NOMO-1 (cell line): ENCODE measurements at regions not wholly inside any gene's neighbourhood (a gene's known extent, or its start where the extent isn't known, plus 50 kb on each side); places are given as distances from the start of the nearest gene placed in this dataset.

ENCODE experiments used
- DNase-seq, 2 experiments: peaks; one replicate each; lab custom pipeline; 2025; ENCODE audit not compliant: unreplicated experiment in 2 of 2; lab: John Stamatoyannopoulos, UW

DNA sequence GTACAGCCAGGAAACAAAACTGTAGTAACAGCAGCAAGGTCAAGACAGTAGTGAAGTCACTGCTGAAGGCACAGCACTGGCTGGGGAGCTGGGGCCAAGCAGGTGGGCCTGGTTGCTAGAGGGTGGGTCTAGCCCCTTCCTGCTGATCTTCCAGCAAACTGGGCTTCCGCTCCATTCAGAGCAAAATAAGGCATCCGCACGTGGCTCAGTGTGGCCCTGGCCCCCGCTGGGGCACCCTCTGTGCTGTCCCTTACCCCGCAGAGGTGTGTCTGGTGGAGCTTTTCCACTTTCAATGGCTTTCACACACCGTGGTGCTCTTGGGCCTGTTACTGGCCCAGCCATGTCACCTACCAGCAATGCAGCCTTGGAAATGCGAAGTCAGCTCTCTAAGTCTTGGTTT, 162.4 kb upstream of the B3GAT1 start:
- no peak for DNase-seq

DNA sequence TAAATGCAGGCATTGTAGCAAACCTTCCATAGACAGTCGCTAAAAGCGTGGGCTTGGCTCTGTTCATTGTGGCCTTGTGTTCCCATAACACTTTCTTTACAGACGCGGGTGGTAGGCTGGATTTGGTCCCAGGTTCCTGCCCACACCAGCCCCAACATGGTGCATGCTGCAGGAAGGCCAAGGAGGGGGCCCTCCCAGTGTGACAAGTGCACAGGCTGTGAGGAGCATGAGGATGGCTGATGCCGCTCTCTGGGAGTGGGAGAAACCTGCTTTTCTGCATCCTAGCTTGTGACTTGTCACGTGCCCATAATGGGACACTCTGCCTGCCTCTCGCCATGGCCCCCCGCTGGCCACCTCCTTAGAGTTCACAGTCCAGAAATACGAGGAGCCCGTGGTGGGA, 161.8 kb upstream of the B3GAT1 start:
- DNase-seq, result no peak

DNA sequence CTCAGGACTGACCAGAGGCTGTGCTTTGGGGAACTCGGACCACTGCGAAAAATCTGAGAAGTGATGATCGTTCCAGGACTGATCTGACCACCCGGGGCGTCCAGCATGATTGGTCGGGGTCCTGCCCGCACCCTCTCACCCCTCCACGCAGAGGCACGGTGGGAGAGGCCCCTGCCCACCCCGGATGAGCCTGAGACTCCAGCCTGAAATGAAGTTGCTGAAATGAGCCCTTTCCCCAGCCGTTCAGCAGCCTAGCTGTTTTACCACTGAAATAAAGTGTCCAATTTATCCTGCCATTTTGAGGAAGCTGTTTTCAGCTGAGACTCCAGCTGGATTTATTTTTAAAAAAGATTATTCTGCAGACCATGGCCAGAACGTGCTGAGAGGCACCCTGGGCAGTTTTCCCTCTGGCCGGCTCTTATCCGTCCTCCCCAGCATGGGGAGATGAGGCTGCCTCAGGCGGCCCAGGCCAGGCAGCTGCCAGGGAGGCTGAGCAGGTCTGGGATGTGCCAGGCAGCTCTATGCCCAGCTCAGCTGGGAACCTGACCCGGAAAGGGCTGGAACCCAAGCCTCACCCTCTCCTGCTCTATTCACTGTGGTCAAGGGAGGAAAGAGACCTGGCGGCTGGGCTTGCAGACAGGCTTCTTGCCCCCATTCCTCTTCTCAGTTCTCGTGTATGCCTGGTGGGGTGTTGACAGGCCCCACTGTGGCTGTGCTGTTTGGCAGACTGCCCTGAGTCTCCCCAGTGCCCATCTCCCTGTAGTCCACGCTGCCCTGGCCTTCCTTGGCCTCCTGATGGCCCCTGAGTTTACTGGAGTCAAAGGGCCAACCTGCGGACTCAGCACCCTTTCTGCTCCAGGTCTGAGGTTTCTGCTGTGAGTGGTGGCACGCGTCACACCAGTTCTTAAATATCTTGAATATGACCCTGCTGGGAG, 161.0 kb upstream of the B3GAT1 start:
- DNase-seq, result no peak

DNA sequence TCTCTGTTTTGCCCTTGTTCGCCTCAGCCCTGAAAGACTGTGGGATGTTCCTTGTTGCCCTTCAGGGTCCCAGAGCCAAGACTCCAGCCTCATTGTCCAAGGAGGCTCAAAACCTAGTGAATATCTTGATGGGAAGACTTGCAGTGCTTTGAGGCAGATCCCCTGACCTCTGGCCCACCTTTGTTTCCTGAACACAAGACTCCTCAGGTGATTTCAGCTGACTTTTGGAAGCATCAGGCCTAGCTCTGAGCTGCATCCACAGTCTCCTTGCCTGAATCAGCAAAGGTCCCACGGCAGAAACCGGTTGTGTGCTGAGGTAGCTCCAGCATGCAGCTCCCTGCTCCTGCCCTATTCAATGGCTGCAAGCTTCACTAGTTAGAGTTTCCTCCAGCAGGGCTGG, 159.3 kb upstream of the B3GAT1 start:
- no peak for DNase-seq

DNA sequence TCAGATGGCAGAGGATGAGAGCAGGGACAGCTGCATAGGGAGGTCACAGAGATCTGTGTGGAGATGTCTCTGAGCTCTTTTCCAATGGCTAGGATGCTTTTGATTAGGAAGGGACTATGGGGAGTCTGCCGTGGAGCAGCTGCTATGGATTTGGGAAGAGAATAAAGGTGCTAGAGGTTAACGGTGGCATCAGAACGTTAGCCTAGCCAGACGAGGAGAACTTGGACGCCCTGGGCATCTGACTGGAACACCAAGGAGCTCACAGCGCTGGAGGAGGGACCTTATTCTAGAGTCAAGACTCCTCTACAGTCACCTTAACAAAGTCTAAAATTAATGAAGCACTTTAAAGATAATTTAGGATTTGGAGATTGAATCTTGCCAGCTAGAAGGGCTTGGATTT, 157.2 kb upstream of the B3GAT1 start:
- DNase-seq, result no peak

DNA sequence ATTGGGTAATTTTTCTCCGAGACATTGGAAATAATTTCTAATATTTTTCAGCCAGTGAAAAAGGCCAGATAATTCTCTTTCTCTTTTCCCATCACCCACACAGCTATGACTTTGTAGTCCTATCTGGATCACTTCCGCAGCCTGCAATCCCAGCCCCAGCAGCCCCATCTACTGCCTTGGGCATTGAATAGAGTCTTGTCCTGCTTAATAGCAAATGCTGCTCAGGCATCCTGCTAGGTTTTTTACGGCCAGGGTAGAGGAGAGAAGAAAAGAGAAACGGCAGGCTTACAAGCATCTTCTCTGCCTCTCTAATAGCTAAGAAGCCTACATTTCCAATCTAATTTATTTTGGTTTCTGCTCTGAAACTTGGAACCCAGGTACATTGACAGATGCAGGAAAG, 154.3 kb upstream of the B3GAT1 start:
- no peak for DNase-seq

DNA sequence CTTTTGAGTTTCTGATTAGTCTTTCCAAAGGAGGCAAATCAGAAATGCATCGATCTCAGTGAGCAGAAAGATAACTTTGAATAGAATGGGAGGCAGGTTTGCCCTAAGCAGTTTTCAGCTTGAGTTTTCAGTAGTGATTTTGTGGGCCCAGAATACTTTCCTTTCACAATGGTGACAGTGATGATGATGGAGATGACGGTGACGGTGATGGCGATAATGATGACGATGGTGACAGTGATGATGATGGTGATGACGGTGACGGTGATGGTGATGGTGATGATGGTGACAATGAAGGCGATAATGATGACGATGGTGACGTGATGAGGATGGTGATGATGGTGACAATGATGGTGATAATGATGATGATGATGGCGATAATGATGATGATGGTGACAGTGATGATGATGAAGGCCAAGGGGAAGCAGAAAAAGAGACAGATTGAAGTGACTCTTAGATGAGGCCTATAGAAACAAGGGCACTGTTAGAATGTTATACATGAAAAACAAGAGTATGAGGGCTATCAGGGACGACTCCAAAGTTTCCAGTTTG, 153.4 kb upstream of the B3GAT1 start:
- DNase-seq, result no peak

DNA sequence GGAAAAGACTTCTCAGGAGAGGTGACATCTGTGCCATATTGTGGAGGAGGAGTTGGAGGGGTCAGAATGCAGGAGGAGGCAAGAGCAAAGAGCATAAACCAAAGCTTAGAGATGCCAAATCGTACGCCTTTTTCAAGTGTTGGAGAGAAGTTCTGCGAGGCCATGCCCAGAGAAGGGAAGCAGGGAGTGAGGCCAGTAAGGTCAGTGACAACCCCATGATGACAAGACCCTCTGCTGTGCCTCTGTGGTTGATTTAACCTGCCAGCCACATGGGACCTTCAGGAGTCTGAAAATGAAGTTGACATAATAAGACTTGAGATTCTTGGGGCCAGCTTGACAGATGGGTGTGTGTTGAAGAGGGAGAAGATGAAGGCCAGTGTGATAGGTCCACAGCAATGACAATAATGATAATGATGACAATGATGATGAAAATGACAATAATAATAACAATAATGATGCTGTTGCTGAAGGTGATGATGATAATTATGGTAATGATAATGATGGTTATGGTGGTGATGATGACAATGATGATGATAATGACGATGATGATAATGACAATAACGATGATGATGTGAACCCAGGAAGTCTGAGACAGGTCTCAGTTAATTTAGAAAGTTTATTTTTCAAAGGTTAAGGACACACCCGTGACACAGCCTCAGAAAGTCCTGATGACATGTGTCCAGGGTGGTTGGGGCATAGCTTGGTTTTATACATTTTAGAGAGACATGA, 152.6 kb upstream of the B3GAT1 start:
- DNase-seq, result no peak

DNA sequence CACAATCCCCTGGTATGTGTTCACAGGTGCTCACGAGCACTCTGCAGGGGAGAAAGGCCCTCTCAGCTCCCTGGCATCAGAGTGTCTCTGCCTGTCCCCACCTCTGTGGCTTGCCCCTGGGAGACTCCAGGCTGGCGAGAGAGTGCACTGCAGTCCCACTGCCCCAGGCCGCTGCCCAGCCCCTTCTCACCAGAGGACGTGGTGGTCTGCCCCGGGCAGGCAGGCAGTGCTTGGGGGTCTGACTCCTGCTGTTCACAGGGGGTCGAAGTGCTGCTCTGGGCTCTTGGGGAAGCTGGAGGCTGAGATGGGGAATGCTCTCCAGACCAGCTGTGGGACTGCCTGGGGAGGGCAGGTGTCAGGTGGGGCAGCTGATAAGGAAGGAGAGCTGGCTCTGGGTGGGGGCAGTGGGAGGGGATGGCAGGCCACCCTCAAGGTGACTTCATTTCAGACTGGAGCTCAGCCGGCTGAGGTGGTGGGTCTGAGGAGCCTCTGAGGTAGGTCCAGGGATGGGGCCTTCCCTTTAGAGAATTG, 151.0 kb upstream of the B3GAT1 start:
- DNase-seq, result no peak

DNA sequence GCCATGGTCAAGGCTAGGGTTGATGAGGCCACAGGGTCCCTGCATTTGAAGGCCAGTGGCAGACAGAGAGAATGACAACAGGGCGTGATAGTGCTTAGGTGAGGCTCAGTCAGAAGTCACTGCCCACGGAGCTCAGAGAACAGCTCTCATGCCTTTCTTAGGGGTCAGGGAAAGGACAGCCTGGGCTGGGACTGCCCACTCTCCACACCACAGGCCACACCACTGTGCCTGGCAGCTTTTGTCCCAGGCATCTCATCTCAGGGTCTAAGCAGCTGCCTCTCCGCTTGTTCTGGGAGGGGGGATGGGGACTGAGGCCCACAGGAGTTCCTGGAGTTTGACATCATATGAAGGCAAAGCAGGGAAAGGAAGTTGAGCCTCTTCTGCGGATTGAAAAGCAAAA, 150.2 kb upstream of the B3GAT1 start:
- DNase-seq, result no peak

DNA sequence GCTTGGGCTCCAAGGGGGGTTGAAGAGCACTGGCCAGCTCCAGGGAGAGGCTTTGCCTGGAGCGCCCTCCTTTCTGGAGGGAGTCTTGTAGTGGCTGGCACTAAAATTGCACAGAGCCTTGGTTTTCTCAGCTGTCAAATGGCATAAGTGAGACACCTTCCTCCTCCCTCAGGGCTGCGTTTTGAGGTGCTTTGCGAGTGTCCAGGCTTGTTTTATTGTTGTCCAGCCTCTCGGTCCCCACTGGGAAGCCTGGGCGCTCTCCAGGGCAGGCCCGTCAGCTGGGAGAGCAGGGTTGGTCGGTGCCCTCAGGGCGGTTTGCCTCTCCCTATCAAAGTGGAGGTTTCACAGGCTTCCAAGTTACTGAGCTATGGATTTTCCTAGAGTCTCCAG, 149.3 kb upstream of the B3GAT1 start:
- no peak for DNase-seq

DNA sequence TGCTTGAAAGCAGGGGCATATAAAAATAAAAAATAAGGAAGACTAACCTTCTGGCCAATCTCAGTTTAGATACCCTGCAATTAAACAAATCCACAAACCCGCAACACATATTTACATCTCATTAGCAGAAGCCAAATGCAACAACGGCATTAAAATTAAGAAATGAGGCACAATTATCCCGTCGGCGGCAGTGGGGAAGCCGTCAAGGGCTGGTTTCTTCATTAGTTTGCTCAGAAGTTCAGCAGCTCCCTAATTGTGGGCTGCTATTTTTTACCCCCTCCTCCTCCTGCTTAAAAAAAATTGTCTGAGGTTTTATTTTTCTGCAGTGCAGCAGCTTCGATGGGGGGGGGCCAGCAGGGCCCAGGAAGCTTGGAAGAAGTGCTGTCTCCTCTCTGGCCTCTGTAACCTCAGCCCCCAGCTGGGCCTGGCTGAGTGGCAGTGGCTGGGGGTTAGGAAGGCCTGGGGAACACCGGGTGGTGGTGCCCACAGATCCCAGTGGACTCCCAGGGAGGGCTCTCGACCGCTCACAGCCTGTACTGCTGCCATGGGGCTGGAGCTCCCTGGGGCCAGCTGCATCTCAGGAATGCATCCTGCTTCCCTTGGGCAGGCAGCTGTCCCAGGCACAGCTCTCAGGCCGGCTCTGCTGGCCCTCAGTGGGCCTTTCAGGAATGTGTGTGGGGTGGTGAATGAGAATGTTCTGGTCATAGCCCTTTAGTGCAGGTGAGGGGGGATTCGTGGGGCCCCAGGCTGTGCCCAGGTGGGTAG, 148.7 kb upstream of the B3GAT1 start:
- DNase-seq, result no peak

DNA sequence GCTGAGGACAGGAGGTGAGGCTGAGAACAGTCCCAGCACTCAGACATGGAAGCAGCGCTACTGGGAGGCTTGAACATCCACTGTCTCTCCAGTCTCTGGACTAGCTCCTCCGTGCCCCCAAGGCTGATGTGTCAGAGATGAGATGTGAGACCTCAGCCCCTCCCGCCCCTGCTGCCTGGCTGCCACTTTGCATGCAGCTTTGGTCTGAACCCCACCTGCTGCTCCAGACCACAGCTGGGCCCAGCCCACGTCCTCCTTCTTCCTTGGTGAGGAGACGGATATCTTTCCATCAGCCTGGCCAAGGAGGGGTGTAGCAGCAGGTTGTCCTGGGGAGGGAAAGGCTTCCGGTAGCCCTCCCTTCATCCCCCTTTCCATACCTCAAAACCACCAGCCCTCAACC, 148.0 kb upstream of the B3GAT1 start:
- DNase-seq, result no peak

DNA sequence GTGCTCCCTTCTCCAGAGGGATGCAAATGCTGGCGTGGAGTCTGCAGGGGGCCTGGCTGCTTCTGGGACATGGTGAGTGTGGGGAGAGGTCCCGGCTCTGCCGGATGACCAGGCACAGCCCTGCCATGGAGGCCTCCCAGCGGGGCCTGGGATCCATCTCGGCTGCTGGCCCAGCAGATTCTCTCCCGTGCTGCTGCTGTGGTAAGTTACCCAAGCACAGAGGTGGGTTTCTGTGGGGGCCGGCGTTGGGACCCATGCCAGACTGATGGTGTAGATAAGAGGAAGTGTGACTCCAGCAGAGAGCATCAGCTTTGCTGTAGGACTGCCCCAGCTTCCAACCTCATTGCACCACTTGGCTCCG, 147.5 kb upstream of the B3GAT1 start:
- DNase-seq, result no peak

DNA sequence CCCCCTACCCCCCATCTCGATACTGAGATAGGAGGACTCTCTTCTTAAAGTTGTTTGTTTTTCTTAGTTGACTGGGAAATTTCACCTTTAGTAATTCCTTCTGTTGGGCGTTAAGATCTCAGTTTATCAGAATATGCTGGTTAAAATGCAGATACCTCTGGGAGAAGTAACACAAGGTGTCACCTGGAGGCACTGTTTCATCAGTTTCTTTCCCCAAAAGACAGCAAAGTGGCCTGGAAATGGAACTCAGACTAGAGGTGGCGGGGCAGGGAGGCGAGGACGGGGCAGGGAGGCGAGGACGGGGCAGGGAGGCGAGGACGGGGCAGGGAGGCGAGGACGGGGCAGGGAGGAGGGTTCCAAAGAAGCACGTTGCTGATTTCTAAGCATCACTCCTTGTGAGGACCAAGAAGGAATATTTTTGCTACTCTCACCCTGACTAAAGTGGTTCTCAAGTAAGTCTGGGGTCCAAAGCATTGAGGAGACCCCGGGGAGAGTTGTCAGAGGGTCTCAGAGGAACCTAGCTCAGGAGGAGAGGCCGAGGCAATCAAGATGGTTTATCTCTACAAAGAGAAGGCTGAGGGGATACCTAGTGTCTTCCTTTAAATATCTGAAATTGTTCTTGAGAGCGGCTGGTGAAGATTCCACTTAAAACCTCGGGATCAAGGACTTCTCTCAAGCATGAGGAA, 147.0 kb upstream of the B3GAT1 start:
- no peak for DNase-seq

DNA sequence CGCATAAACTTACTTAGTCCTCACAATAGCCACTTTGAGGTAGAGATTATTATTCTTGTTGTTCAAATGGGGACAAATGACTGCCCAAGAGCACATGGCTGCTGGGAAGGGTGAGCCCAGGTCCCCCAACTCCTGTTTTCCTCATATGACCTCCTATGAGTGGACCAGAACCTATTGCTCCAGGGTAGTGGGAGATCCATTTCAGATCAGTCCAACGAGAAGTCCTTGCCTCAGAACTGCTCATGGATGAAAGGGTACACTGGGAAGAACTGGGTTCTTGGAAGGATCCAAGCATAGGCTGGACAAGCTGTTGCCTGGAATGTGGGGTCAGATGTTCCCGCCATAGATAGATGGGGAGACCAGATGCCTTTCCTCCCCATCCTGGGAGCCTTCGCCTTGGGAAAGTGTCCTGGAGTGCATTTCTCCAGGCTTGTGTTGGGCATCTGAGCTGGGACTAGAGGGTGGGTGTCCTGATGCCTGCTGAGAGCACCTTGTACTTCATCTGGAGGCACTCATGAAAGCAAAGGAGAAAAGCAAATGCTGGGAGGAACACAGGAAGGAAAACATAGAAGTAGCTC, 146.3 kb upstream of the B3GAT1 start:
- no peak for DNase-seq

DNA sequence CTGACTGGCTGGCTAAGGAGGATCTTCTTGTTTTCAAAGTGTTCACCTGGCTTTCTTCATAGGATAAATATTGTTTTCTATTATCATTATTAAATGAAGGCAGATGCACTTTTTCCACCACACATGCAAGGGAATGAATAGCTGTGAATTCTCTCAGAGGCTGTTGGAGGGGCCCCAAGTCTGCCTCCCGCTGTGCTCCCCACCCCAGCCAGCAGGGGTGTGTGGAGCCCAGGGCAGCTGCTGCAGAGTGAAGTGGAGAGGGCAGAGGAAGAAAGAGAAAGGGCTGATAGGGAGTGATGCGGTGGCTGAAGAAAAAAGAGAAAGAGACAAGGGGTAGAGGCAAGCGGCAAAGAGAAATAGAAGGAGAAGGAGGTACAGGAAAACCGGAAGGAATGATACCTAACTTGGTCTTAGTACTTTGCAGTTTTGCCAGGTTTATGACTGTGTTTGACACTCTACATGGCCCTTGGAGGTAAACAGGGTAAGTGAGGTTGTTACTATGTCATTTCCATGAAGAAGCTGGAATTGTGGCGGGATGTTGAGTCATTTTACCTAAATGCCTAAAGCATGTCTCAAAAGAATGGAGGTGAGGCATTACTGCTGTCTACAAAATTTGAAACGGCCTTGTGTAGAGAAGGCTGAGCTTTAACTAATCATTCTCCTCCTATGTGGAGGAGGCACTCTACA, 145.7 kb upstream of the B3GAT1 start:
- DNase-seq, result no peak

DNA sequence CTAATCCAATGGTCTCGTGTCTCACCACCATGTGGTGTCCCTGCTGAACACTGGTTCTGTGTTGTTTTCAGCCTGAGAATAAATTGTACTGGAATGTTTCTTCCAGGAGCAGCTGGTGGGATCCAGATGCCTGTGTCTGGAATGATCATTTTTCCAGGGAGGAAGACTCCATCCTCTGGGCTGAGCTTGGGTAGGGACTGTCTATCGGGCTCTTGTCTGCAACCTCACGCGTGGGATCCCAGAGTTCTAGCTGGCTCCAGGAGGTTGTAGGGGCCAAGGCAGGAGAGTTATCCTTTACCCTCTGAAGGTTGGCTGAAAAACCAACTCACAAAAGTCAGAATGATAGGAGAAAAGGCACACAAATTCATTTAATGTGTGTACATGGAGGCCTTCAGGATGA, 144.1 kb upstream of the B3GAT1 start:
- DNase-seq, result no peak

DNA sequence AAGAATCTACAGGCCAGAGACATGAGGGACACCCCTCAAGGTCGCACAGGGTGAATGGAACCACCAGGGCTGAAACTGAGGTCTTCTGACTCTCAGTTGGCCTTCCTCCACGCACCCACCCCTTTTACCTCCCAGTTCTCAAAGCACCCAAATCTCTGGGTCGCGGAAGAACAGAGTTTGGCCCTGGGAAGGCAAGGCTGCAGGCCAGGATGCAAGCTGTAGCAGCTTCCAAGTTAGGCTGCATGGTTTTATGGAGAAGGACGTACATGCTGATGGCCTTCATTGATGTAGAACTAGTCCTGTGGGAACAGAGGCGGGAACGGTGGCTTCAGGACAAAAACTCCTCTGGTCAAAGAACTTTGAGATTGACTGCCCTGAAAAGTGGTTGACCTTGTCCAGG, 143.5 kb upstream of the B3GAT1 start:
- no peak for DNase-seq

DNA sequence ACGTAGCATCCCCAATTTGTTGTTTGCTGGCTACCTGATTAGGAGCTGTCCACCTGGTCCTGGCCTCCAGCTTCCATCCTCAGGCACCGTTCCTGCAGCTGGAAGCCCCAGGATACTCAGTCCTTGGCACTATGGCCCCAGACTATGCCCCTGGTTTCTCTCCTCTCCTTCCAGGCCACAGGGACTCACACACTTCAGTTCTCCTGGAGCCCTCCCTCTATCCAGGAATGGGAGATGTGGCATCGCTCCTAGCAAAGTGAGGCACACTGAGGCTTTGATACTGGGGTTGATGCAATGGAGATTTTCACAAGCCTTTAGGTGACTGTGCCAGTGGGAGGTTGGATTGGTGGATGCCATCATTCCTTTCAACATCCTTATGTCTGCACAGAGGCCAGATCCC, 142.8 kb upstream of the B3GAT1 start:
- DNase-seq, result no peak
